Esophagus squamous epithelium (tissue), 4 donors: ENCODE measurements at regions not wholly inside any gene's neighbourhood (a gene's known extent, or its start where the extent isn't known, plus 50 kb on each side); places are given as distances from the start of the nearest gene placed in this dataset.
"Not testable (repeated sequence)": the region's sequence is repeated elsewhere in the genome, so short reads cannot be mapped to it uniquely, and the experiment has no call there.

Source experiments
- POLR2A ChIP-seq, 4 donors: fragments of 450-650 bp; IDR thresholded peaks; one replicate each; pipeline ENCODE4 v1.6.1; 2017; ENCODE audit warnings: antibody characterized with exemption in 4 of 4, mild to moderate bottlenecking in 4 of 4, moderate library complexity in 3 of 4
- TF ChIP-seq, protein P1 (sequence below), 6 experiments: fragments of 450-650 bp in 4 of 6; fragments of 200-600 bp in 2 of 6; sonication (generic) in 2 of 6; IDR thresholded peaks; one replicate each; pipeline ENCODE4 v1.5.1; 2016 to 2019; ENCODE audit warnings: antibody characterized with exemption in 6 of 6, mild to moderate bottlenecking in 4 of 6, moderate library complexity in 4 of 6

DNA sequence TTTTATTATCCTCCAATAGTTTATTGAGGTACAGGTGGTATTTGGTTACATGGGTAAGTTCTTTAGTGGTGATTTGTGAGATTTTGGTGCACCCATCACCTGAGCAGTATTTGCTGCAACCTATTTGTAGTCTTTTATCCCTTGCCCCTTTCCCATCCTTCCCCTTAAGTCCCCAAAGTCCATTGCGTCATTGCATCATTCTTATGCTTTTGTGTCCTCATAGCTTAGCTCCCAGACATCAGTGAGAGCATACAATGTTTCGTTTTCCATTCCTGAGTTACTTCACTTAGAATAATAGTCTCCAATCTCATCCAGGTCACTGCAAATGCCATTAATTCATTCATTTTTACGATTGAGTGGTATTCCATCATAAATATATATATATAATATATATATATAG, 229.9 kb upstream of the TFPI start:
- TF ChIP-seq, protein P1, sequence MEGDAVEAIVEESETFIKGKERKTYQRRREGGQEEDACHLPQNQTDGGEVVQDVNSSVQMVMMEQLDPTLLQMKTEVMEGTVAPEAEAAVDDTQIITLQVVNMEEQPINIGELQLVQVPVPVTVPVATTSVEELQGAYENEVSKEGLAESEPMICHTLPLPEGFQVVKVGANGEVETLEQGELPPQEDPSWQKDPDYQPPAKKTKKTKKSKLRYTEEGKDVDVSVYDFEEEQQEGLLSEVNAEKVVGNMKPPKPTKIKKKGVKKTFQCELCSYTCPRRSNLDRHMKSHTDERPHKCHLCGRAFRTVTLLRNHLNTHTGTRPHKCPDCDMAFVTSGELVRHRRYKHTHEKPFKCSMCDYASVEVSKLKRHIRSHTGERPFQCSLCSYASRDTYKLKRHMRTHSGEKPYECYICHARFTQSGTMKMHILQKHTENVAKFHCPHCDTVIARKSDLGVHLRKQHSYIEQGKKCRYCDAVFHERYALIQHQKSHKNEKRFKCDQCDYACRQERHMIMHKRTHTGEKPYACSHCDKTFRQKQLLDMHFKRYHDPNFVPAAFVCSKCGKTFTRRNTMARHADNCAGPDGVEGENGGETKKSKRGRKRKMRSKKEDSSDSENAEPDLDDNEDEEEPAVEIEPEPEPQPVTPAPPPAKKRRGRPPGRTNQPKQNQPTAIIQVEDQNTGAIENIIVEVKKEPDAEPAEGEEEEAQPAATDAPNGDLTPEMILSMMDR (IDR thresholded peaks at IDR 0.05), result not testable (repeated sequence)
- TF ChIP-seq POLR2A (IDR thresholded peaks at IDR 0.05), result not testable (repeated sequence)
